ENCODE measurements at regions not wholly inside any gene's neighbourhood (a gene's known extent, or its start where the extent isn't known, plus 50 kb on each side); places are given as distances from the start of the nearest gene placed in this dataset.

- H3K4me3 ChIP-seq (ENCODE audit: control insufficient read depth in 1 of 2, extremely low read depth in 1 of 2, low read length in 1 of 2), result no peak overlapping the region
- DNase-seq (no peak), ATAC-seq (replicated peaks in 1 of 4) (no peak)
- POLR2A ChIA-PET, result no interaction called here
- no peaks in the 10 kb centered on the region for H3K4me1 ChIP-seq (ENCODE audit: control insufficient read depth in 1 of 2, extremely low read depth in 1 of 2, insufficient read depth in 2 of 2, low read length in 2 of 2)
- no peaks in the 10 kb centered on the region for H3K36me3 ChIP-seq (ENCODE audit: control insufficient read depth in 2 of 2, extremely low read depth in 1 of 2, insufficient read depth in 1 of 2, low read length in 1 of 2)
- H3K9me3 Mint-ChIP-seq, result peaks cover 0 to 7% (median 0%) of the 10 kb centered on the region in 3 donors
- no peak overlapping the region for H3K27ac ChIP-seq (ENCODE audit: low read length)
- CTCF ChIA-PET, result no interaction called here
- H3K27ac Mint-ChIP-seq, result no peak overlapping the region
- H3K27me3 Mint-ChIP-seq, result peaks cover 40 to 55% of the 10 kb centered on the region in 2 donors
- H3K27me3 ChIP-seq (replicated peaks in 1 of 2; ENCODE audit: control insufficient read depth in 2 of 2, extremely low read depth in 1 of 2, insufficient read depth in 2 of 2, low read length in 1 of 2), result peaks cover under 1 to 2% of the 10 kb centered on the region in 2 experiments
- H3K9me3 ChIP-seq, result no peaks in the 10 kb centered on the region
- no peaks in the 10 kb centered on the region for H3K36me3 Mint-ChIP-seq
- no peak overlapping the region for H3K4me3 Mint-ChIP-seq
- H3K4me1 Mint-ChIP-seq, result no peaks in the 10 kb centered on the region
Measured at GRCh38 chr20:4559106-4559505, 127.2 kb upstream of the PRNP start.

- POLR2A ChIA-PET, result no interaction called here
- H3K27me3 Mint-ChIP-seq, result peaks cover 43 to 50% of the 10 kb centered on the region in 2 donors
- ATAC-seq (replicated peaks in 1 of 4), result no peak
Measured at GRCh38 chr20:4556781-4557180, 129.5 kb upstream of the PRNP start.

DNA sequence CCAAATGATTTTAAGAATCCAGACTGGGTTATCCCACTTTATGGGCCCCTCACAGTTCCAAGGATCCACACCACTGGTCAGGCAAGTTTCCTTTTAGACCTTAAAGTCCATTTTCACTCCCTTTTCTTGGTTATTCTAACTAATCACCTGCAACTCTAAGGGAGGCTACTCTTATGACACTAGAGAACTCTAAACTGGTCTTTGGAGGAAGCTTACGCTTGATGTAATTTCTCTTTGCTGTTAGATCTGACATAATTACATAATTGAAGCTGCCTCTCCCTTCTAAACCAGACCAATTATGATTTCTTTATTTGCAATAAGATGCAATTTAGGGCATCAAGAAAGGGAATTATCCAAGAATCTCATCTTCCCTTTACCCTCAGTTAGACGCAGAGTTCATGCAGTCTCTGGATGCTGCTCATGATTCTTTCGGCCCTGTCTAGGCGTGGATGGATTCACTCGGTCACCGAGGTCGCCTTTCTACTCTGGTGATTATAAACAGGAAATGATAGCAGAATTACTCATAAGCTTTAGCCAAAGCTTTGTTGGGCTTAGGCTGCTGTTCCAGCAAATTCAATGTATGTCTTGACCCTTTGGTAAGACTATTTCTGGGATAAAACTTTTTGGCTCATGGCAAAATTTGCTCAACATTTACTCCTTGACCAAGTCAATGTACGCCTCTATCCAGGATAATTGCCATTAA is 130.9 kb upstream of the PRNP start:
- no peaks in the 10 kb centered on the region for H3K36me3 Mint-ChIP-seq
- no peaks in the 10 kb centered on the region for H3K4me1 ChIP-seq (ENCODE audit: control insufficient read depth in 1 of 2, extremely low read depth in 1 of 2, insufficient read depth in 2 of 2, low read length in 2 of 2)
- no peak overlapping the region for H3K4me3 Mint-ChIP-seq
- ChIA-PET POLR2A (no interaction called here), CTCF (no interaction called here)
- no peak overlapping the region for H3K4me3 ChIP-seq (ENCODE audit: control insufficient read depth in 1 of 2, extremely low read depth in 1 of 2, low read length in 1 of 2)
- H3K27ac Mint-ChIP-seq, result no peak overlapping the region
- ATAC-seq (replicated peaks in 1 of 4) (no peak), DNase-seq (no peak)
- H3K27me3 ChIP-seq (replicated peaks in 1 of 2; ENCODE audit: control insufficient read depth in 2 of 2, extremely low read depth in 1 of 2, insufficient read depth in 2 of 2, low read length in 1 of 2), result peaks cover 5 to 10% of the 10 kb centered on the region in 2 experiments
- no peaks in the 10 kb centered on the region for H3K36me3 ChIP-seq (ENCODE audit: control insufficient read depth in 2 of 2, extremely low read depth in 1 of 2, insufficient read depth in 1 of 2, low read length in 1 of 2)
- peaks cover 0 to 3% (median 0%) of the 10 kb centered on the region in 3 donors for H3K9me3 Mint-ChIP-seq
- WGBS (ENCODE audit: insufficient coverage), result 93% methylated on average over 5 of the region's 8 CpGs
- H3K9me3 ChIP-seq, result no peaks in the 10 kb centered on the region
- peaks cover 47 to 49% of the 10 kb centered on the region in 2 donors for H3K27me3 Mint-ChIP-seq
- H3K4me1 Mint-ChIP-seq, result no peaks in the 10 kb centered on the region
- H3K27ac ChIP-seq (ENCODE audit: low read length), result no peak overlapping the region

More at GRCh38 chr20:4556781-4557180, 129.5 kb upstream of the PRNP start:
- Mint-ChIP-seq H3K4me1 (no peaks in the 10 kb centered on the region), H3K36me3 (no peaks in the 10 kb centered on the region), H3K9me3 (peaks cover 0 to 3% (median 0%) of the 10 kb centered on the region in 3 donors), H3K27ac (no peak overlapping the region), H3K4me3 (no peak overlapping the region)
- WGBS (ENCODE audit: insufficient coverage), result no CpG with 5 or more reads among the region's 4 CpGs
- H3K9me3 ChIP-seq, result no peaks in the 10 kb centered on the region
- H3K27me3 ChIP-seq (replicated peaks in 1 of 2; ENCODE audit: control insufficient read depth in 2 of 2, extremely low read depth in 1 of 2, insufficient read depth in 2 of 2, low read length in 1 of 2), result peaks cover 2 to 10% of the 10 kb centered on the region in 2 experiments
- H3K4me1 ChIP-seq (ENCODE audit: control insufficient read depth in 1 of 2, extremely low read depth in 1 of 2, insufficient read depth in 2 of 2, low read length in 2 of 2), result no peaks in the 10 kb centered on the region
- CTCF ChIA-PET, result no interaction called here
- no peak overlapping the region for H3K27ac ChIP-seq (ENCODE audit: low read length)
- no peak overlapping the region for H3K4me3 ChIP-seq (ENCODE audit: control insufficient read depth in 1 of 2, extremely low read depth in 1 of 2, low read length in 1 of 2)
- no peak for DNase-seq
- H3K36me3 ChIP-seq (ENCODE audit: control insufficient read depth in 2 of 2, extremely low read depth in 1 of 2, insufficient read depth in 1 of 2, low read length in 1 of 2), result no peaks in the 10 kb centered on the region

DNA sequence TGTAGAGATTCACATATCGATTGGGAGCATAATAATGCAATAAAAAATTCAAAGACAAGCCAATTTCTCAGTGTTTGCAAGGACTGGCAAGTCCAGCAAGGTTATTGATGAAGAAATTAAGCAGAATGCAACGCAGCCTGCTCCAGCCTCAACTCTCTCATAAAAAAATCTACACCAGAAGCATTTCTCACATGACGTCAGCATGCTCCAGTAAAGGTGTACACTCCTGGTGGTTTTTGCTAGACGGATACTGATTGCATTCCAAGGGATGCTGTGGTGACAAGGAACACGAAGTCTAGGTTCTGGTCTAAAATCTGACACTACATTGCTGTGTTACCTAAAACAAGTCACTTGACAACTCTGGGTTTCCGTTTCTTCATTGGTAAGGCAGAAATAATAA is 131.9 kb upstream of the PRNP start:
- no peaks in the 10 kb centered on the region for H3K4me1 Mint-ChIP-seq
- H3K4me3 Mint-ChIP-seq, result no peak overlapping the region
- Histone ChIP-seq H3K9me3 (no peaks in the 10 kb centered on the region), H3K4me3 (ENCODE audit: control insufficient read depth in 1 of 2, extremely low read depth in 1 of 2, low read length in 1 of 2) (no peak overlapping the region), H3K27ac (ENCODE audit: low read length) (no peak overlapping the region), H3K36me3 (ENCODE audit: control insufficient read depth in 2 of 2, extremely low read depth in 1 of 2, insufficient read depth in 1 of 2, low read length in 1 of 2) (no peaks in the 10 kb centered on the region), H3K4me1 (ENCODE audit: control insufficient read depth in 1 of 2, extremely low read depth in 1 of 2, insufficient read depth in 2 of 2, low read length in 2 of 2) (no peaks in the 10 kb centered on the region), H3K27me3 (replicated peaks in 1 of 2; ENCODE audit: control insufficient read depth in 2 of 2, extremely low read depth in 1 of 2, insufficient read depth in 2 of 2, low read length in 1 of 2) (peaks cover 5 to 10% of the 10 kb centered on the region in 2 experiments)
- no peak overlapping the region for H3K27ac Mint-ChIP-seq
- no peaks in the 10 kb centered on the region for H3K36me3 Mint-ChIP-seq
- ChIA-PET CTCF (no interaction called here), POLR2A (no interaction called here)
- DNase-seq, result no peak
- peaks cover 45 to 46% of the 10 kb centered on the region in 2 donors for H3K27me3 Mint-ChIP-seq
- peaks cover 0 to 3% (median 0%) of the 10 kb centered on the region in 3 donors for H3K9me3 Mint-ChIP-seq
- 88% methylated on average over 3 of the region's 6 CpGs for WGBS (ENCODE audit: insufficient coverage)
- ATAC-seq (replicated peaks in 1 of 4), result no peak

GRCh38 chr20:4552075-4552640 is 134.1 kb upstream of the PRNP start:
- Histone ChIP-seq H3K4me3 (ENCODE audit: control insufficient read depth in 1 of 2, extremely low read depth in 1 of 2, low read length in 1 of 2) (no peak overlapping the region), H3K4me1 (ENCODE audit: control insufficient read depth in 1 of 2, extremely low read depth in 1 of 2, insufficient read depth in 2 of 2, low read length in 2 of 2) (no peaks in the 10 kb centered on the region), H3K27me3 (replicated peaks in 1 of 2; ENCODE audit: control insufficient read depth in 2 of 2, extremely low read depth in 1 of 2, insufficient read depth in 2 of 2, low read length in 1 of 2) (peaks cover 5 to 10% of the 10 kb centered on the region in 2 experiments), H3K9me3 (no peaks in the 10 kb centered on the region), H3K27ac (ENCODE audit: low read length) (no peak overlapping the region), H3K36me3 (ENCODE audit: control insufficient read depth in 2 of 2, extremely low read depth in 1 of 2, insufficient read depth in 1 of 2, low read length in 1 of 2) (no peaks in the 10 kb centered on the region)
- peaks cover 41 to 50% of the 10 kb centered on the region in 2 donors for H3K27me3 Mint-ChIP-seq
- DNase-seq, result no peak
- H3K9me3 Mint-ChIP-seq, result peaks cover 0 to 8% (median 3%) of the 10 kb centered on the region in 3 donors
- WGBS (ENCODE audit: insufficient coverage), result no CpG with 5 or more reads among the region's 1 CpG
- no peak overlapping the region for H3K27ac Mint-ChIP-seq
- no peaks in the 10 kb centered on the region for H3K36me3 Mint-ChIP-seq
- H3K4me3 Mint-ChIP-seq, result no peak overlapping the region
- POLR2A ChIA-PET, result interaction anchor here in 1 of 2 donors (0.6 kb wide), 1 partner anchor 582 kb away, joined by 6 read pairs; no protein-coding TSS in a partner anchor
- CTCF ChIA-PET, result no interaction called here
- H3K4me1 Mint-ChIP-seq, result no peaks in the 10 kb centered on the region
- ATAC-seq (replicated peaks in 1 of 4), result no peak

GRCh38 chr20:4550740-4551139 is 135.5 kb upstream of the PRNP start:
- POLR2A ChIA-PET, result no interaction called here
- peaks cover 49 to 57% of the 10 kb centered on the region in 2 donors for H3K27me3 Mint-ChIP-seq
- Histone ChIP-seq H3K27ac (ENCODE audit: low read length) (no peak overlapping the region), H3K36me3 (ENCODE audit: control insufficient read depth in 2 of 2, extremely low read depth in 1 of 2, insufficient read depth in 1 of 2, low read length in 1 of 2) (no peaks in the 10 kb centered on the region), H3K4me1 (ENCODE audit: control insufficient read depth in 1 of 2, extremely low read depth in 1 of 2, insufficient read depth in 2 of 2, low read length in 2 of 2) (no peaks in the 10 kb centered on the region), H3K9me3 (no peaks in the 10 kb centered on the region), H3K27me3 (replicated peaks in 1 of 2; ENCODE audit: control insufficient read depth in 2 of 2, extremely low read depth in 1 of 2, insufficient read depth in 2 of 2, low read length in 1 of 2) (peaks cover 7 to 10% of the 10 kb centered on the region in 2 experiments), H3K4me3 (ENCODE audit: control insufficient read depth in 1 of 2, extremely low read depth in 1 of 2, low read length in 1 of 2) (no peak overlapping the region)
- DNase-seq (no peak), ATAC-seq (replicated peaks in 1 of 4) (no peak)
- no peaks in the 10 kb centered on the region for H3K4me1 Mint-ChIP-seq
- CTCF ChIA-PET, result no interaction called here
- no peak overlapping the region for H3K27ac Mint-ChIP-seq
- WGBS (ENCODE audit: insufficient coverage), result no CpG with 5 or more reads among the region's 1 CpG
- peaks cover 0 to 8% (median 3%) of the 10 kb centered on the region in 3 donors for H3K9me3 Mint-ChIP-seq
- H3K4me3 Mint-ChIP-seq, result no peak overlapping the region
- H3K36me3 Mint-ChIP-seq, result no peaks in the 10 kb centered on the region

All from T-cell (primary cell).